Thyroid gland (tissue), 4 donors: ENCODE measurements at regions not wholly inside any gene's neighbourhood (a gene's known extent, or its start where the extent isn't known, plus 50 kb on each side); places are given as distances from the start of the nearest gene placed in this dataset.

Source experiments
- DNase-seq, 2 donors: peaks; one replicate each; pipeline ENCODE4 v3.0.0-alpha.2; 2019
- H3K27ac ChIP-seq, 3 donors: fragments of 200-600 bp; sonication (generic); 1 replicate in 2 of 3; 2 replicates in 1 of 3; pipeline ENCODE4 v1.5.1; 2016 to 2019; ENCODE audit warnings: mild to moderate bottlenecking in 1 of 3, moderate library complexity in 1 of 3
- H3K27me3 ChIP-seq: fragments of 200-600 bp; sonication (generic); one replicate; pipeline ENCODE4 v1.5.1; 2019
- H3K36me3 ChIP-seq, 2 donors: fragments of 200-600 bp; sonication (generic); one replicate each; pipeline ENCODE4 v1.5.1; 2016 to 2019
- H3K4me1 ChIP-seq, 2 donors: fragments of 200-600 bp; sonication (generic); one replicate each; pipeline ENCODE4 v1.5.1; 2017 to 2019
- H3K4me3 ChIP-seq, 3 donors: fragments of 200-600 bp; sonication (generic); replicated peaks in 1 of 3; 1 replicate in 2 of 3; 2 replicates in 1 of 3; pipeline ENCODE4 v1.5.1; 2016; ENCODE audit warnings: mild to moderate bottlenecking in 1 of 3
- H3K9me3 ChIP-seq: fragments of 200-600 bp; sonication (generic); one replicate; pipeline ENCODE4 v1.5.1; 2017
- CTCF ChIP-seq, 6 experiments: fragments of 200-600 bp in 3 of 6; fragments of 450-650 bp in 3 of 6; sonication (generic) in 3 of 6; IDR thresholded peaks; one replicate each; pipeline ENCODE4 v1.5.1; 2016 to 2019; ENCODE audit warnings: antibody characterized with exemption in 6 of 6, mild to moderate bottlenecking in 2 of 6, inconsistent platforms in 1 of 6, moderate library complexity in 1 of 6
- POLR2A ChIP-seq, 2 donors: fragments of 450-650 bp; IDR thresholded peaks; one replicate each; pipeline ENCODE4 v1.6.1; 2017; ENCODE audit warnings: antibody characterized with exemption in 2 of 2, mild to moderate bottlenecking in 2 of 2, moderate library complexity in 1 of 2
- WGBS, 2 donors: methylation state at CpG; one replicate each; pipeline ENCODE4 v1.1.5; 2017; 5-methylcytosine and 5-hydroxymethylcytosine counted together
- intact Hi-C: fragments of 100-400 bp; cut with DNase I; formaldehyde crosslinking; loops from one replicate; pipeline ENCODE4 v1.15.1; 2023

DNA sequence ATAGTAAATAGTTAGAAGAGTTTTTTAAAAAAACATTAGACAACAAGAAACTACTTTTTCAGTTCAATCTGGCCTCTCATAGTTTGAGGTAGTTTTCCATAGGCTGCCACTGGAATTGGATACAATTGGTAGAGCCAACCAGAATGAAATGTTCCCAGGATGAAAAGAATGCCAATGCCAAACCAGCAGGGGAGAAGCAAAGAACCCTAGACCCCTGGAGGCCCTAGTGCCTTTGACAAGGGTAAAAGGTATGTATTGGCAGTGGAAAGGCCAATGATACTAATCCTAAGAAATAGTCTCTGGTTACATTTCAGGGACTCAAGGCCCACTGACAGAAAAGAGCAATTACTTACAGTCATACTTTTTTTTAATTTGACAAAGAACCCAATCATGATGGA is 77.4 kb upstream of the SEM1 start:
- TF ChIP-seq CTCF (IDR thresholded peaks at IDR 0.05) (no peak), POLR2A (IDR thresholded peaks at IDR 0.05) (no peak)
- DNase-seq, result no peak
- intact Hi-C loops, result no loop called here

DNA sequence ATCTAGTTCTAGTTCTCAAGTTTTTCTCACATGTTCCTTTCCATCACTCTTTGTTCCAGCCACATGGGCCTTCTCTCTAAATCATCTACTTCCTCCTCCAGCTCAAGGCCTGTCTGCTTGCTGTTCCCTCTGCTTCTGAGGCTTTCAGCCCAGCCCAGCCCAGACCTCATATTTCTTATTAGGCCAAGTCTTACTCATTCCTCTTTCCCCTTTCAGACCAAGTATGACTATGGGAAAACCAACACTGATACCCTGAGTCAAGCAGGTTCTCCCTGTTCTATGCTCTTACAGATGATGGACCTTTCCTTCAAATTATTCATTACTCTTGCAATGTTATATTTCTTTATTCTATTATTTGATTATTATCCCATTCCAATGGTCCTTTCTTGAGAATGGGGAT is 80.3 kb upstream of the SEM1 start:
- no peak for DNase-seq
- H3K4me1 ChIP-seq, result no peaks in the 10 kb centered on the region
- H3K27me3 ChIP-seq, result no peaks in the 10 kb centered on the region
- intact Hi-C loops, result no loop called here
- no peaks in the 10 kb centered on the region for H3K9me3 ChIP-seq
- no peak overlapping the region for H3K4me3 ChIP-seq
- no peak overlapping the region for H3K27ac ChIP-seq
- no peak for TF ChIP-seq CTCF (IDR thresholded peaks at IDR 0.05)
- no peak for TF ChIP-seq POLR2A (IDR thresholded peaks at IDR 0.05)
- H3K36me3 ChIP-seq, result no peaks in the 10 kb centered on the region

More for the DNA sequence above, 77.4 kb upstream of the SEM1 start:
- no peaks in the 10 kb centered on the region for H3K27me3 ChIP-seq
- H3K9me3 ChIP-seq, result no peaks in the 10 kb centered on the region
- H3K27ac ChIP-seq, result peak overlapping the region in 1 of 3 donors; percentile 15
- H3K4me1 ChIP-seq, result no peaks in the 10 kb centered on the region
- H3K4me3 ChIP-seq, result no peak overlapping the region
- no peaks in the 10 kb centered on the region for H3K36me3 ChIP-seq

GRCh38 chr7:96792115-96792514 is 82.5 kb upstream of the SEM1 start:
- H3K27ac ChIP-seq, result no peak overlapping the region
- no peaks in the 10 kb centered on the region for H3K9me3 ChIP-seq
- DNase-seq, result no peak
- no peaks in the 10 kb centered on the region for H3K4me1 ChIP-seq
- H3K27me3 ChIP-seq, result no peaks in the 10 kb centered on the region
- TF ChIP-seq CTCF (IDR thresholded peaks at IDR 0.05) (no peak), POLR2A (IDR thresholded peaks at IDR 0.05) (no peak)
- intact Hi-C loops, result no loop called here
- H3K4me3 ChIP-seq, result no peak overlapping the region
- 77 to 78% methylated on average over 2 of the region's 2 CpGs for WGBS, 2 donors
- no peaks in the 10 kb centered on the region for H3K36me3 ChIP-seq

DNA sequence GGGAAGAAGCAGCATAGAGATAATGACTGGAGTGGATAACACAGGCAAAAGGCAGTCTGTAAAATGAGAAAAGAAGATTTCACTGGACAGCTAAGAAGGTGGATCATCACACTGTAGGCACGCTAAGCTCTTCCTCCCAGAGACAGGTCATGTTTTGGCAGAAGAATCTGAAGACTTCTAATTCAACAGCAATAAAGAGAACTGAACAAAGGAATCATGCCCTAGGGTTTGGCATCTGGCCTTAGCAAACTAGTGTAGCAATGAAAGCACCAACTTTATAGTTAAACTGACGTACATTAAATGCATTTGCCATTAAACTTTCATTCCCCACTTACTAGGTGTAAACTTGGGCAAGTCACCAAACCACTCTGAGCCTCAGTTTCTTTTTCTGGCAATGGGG is 84.4 kb upstream of the SEM1 start:
- DNase-seq, result no peak
- no peak for TF ChIP-seq POLR2A (IDR thresholded peaks at IDR 0.05)
- no peak for TF ChIP-seq CTCF (IDR thresholded peaks at IDR 0.05)
- intact Hi-C loops, result no loop called here
- 90 to 92% methylated on average over 2 of the region's 2 CpGs for WGBS, 2 donors
- Histone ChIP-seq H3K27me3 (no peaks in the 10 kb centered on the region), H3K4me1 (no peaks in the 10 kb centered on the region), H3K27ac (no peak overlapping the region), H3K9me3 (no peaks in the 10 kb centered on the region), H3K36me3 (no peaks in the 10 kb centered on the region), H3K4me3 (no peak overlapping the region)

DNA sequence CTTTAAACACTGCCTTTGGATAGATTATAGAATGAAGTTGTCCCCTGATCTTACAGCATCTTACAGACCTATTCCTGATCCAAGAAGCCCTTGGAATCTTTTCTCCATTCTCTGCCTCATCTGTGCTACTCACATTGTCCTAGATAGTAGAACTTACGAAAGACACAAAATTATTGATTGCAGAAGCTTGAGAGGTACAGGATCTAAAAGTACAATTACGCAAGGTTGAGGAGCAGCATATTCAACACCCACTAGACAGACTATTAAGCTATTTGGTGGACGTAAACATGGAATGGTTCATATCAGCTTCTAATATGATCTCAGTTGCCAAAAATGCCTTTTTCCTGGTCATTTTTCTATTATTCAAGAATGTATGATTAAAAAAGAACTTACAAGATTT is 90.5 kb upstream of the SEM1 start:
- WGBS, 2 donors, result 94 to 97% methylated on average over 3 of the region's 3 CpGs
- DNase-seq, result no peak
- no peak for TF ChIP-seq CTCF (IDR thresholded peaks at IDR 0.05)
- TF ChIP-seq POLR2A (IDR thresholded peaks at IDR 0.05), result no peak
- intact Hi-C loops, result no loop called here
- H3K9me3 ChIP-seq, result no peaks in the 10 kb centered on the region
- no peaks in the 10 kb centered on the region for H3K4me1 ChIP-seq
- H3K27ac ChIP-seq, result no peak overlapping the region
- H3K36me3 ChIP-seq, result no peaks in the 10 kb centered on the region
- no peaks in the 10 kb centered on the region for H3K27me3 ChIP-seq
- H3K4me3 ChIP-seq, result no peak overlapping the region
